GM23248 (cell line): ENCODE measurements at regions not wholly inside any gene's neighbourhood (a gene's known extent, or its start where the extent isn't known, plus 50 kb on each side); places are given as distances from the start of the nearest gene placed in this dataset.

Experiments used
- DNase-seq: peaks from one replicate; pipeline ENCODE4 v3.0.0-alpha.2; 2015
- H2AFZ ChIP-seq: fragments of 200-600 bp; sonication (generic); 2 replicates; pipeline ENCODE4 v1.6.1; 2016; ENCODE audit warnings: antibody characterized with exemption
- H3F3A ChIP-seq: fragments of 200-600 bp; sonication (generic); 2 replicates; pipeline ENCODE4 v1.6.1; 2016; ENCODE audit warnings: mild to moderate bottlenecking, antibody characterized with exemption, mixed run types; ENCODE audit not compliant: insufficient read depth
- H3K27ac ChIP-seq: fragments of 200-600 bp; sonication (generic); 2 replicates; pipeline ENCODE4 v1.5.1; 2016; ENCODE audit warnings: mild to moderate bottlenecking
- H3K27me3 ChIP-seq: fragments of 200-600 bp; sonication (generic); replicated peaks from 2 replicates; pipeline ENCODE4 v1.6.1; 2016; ENCODE audit warnings: mild to moderate bottlenecking; ENCODE audit not compliant: insufficient read depth
- H3K36me3 ChIP-seq: fragments of 200-600 bp; sonication (generic); 2 replicates; pipeline ENCODE4 v1.6.1; 2016; ENCODE audit warnings: low read depth, mild to moderate bottlenecking
- H3K4me1 ChIP-seq: fragments of 200-600 bp; sonication (generic); 2 replicates; pipeline ENCODE4 v1.6.1; 2016; ENCODE audit warnings: mild to moderate bottlenecking; ENCODE audit not compliant: insufficient read depth
- H3K4me2 ChIP-seq: fragments of 200-600 bp; sonication (generic); one replicate; pipeline ENCODE4 v1.6.1; 2016; ENCODE audit warnings: mild to moderate bottlenecking; ENCODE audit not compliant: unreplicated experiment
- H3K4me3 ChIP-seq: fragments of 200-600 bp; sonication (generic); 2 replicates; pipeline ENCODE4 v1.5.1; 2016; ENCODE audit warnings: mild to moderate bottlenecking
- H3K79me2 ChIP-seq: fragments of 200-600 bp; sonication (generic); 2 replicates; pipeline ENCODE4 v1.6.1; 2016; ENCODE audit warnings: mild to moderate bottlenecking; ENCODE audit not compliant: insufficient read depth
- H3K9ac ChIP-seq: fragments of 200-600 bp; sonication (generic); 2 replicates; pipeline ENCODE4 v1.6.1; 2016; ENCODE audit warnings: mild to moderate bottlenecking
- H3K9me2 ChIP-seq: fragments of 200-600 bp; sonication (generic); 2 replicates; pipeline ENCODE4 v1.6.1; 2016; ENCODE audit warnings: mixed run types, mild to moderate bottlenecking, moderate library complexity; ENCODE audit not compliant: insufficient read depth
- H3K9me3 ChIP-seq: fragments of 200-600 bp; sonication (generic); one replicate; pipeline ENCODE4 v1.6.1; 2017; ENCODE audit warnings: low read depth
- H4K20me1 ChIP-seq: fragments of 200-600 bp; sonication (generic); 2 replicates; pipeline ENCODE4 v1.6.0; 2016; ENCODE audit not compliant: insufficient read depth
- EZH2 ChIP-seq: fragments of 200-600 bp; sonication (generic); IDR thresholded peaks from 2 replicates; pipeline ENCODE4 v1.6.1; 2018; ENCODE audit warnings: antibody characterized with exemption, mild to moderate bottlenecking; ENCODE audit not compliant: insufficient read depth, poor library complexity, severe bottlenecking
- EZH2phosphoT487 ChIP-seq: fragments of 200-600 bp; sonication (generic); IDR thresholded peaks from 2 replicates; pipeline ENCODE4 v1.6.1; 2018; ENCODE audit warnings: antibody characterized with exemption, moderate library complexity, mild to moderate bottlenecking, low read depth; ENCODE audit not compliant: insufficient read depth
- WGBS, 2 experiments: methylation state at CpG; one replicate each; pipeline ENCODE4 v1.1.6; 2015 to 2017; ENCODE audit warnings: low lambda C conversion rate in 2 of 2, low coverage in 1 of 2; ENCODE audit errors: missing lambda C conversion rate in 2 of 2; 5-methylcytosine and 5-hydroxymethylcytosine counted together
- in situ Hi-C: fragments of 300-500 bp; cut with MboI; formaldehyde crosslinking; loops from 2 replicates; pipeline ENCODE4 v1.15.0; 2020

GRCh38 chr3:187954873-187955586, 198.9 kb upstream of the LPP start:
- Histone ChIP-seq H3K27ac (peak overlapping the region; percentile 91), H3K4me2 (peak overlapping the region; percentile 65), H2AFZ (peak overlapping the region; percentile 42; the same call in 1 of the 2 replicates)

GRCh38 chr3:187955587-187955952, 198.4 kb upstream of the LPP start:
- peak overlapping the region; percentile 91 for H3K27ac ChIP-seq
- TF ChIP-seq EZH2 (no peak), EZH2phosphoT487 (no peak)

More at GRCh38 chr3:187954873-187955586, 198.9 kb upstream of the LPP start:
- DNase-seq: peak; percentile 92
- H3K27me3 ChIP-seq: no peaks in the 10 kb centered on the region
- no peaks in the 10 kb centered on the region for H3K79me2 ChIP-seq
- H3K9ac ChIP-seq: peak overlapping the region; percentile 69
- TF ChIP-seq EZH2 (no peak), EZH2phosphoT487 (no peak)
- H3F3A ChIP-seq: peaks cover 25% of the 10 kb centered on the region
- no peaks in the 10 kb centered on the region for H3K36me3 ChIP-seq
- H3K4me3 ChIP-seq: peak overlapping the region; percentile 41
- no peaks in the 10 kb centered on the region for H3K9me3 ChIP-seq
- no peaks in the 10 kb centered on the region for H4K20me1 ChIP-seq
- peaks cover 22% of the 10 kb centered on the region for H3K4me1 ChIP-seq
- no peaks in the 10 kb centered on the region for H3K9me2 ChIP-seq
- in situ Hi-C loops: loop anchor here (25.0 kb wide), 1 partner anchor 193 kb away; no protein-coding TSS in a partner anchor
- WGBS, 2 experiments: 4 to 6% methylated on average over 4 of the region's 4 CpGs

GRCh38 chr3:187957165-187957581, 196.8 kb upstream of the LPP start:
- Histone ChIP-seq H2AFZ (no peak overlapping the region), H3K27ac (no peak overlapping the region), H3K9me2 (no peaks in the 10 kb centered on the region), H3K4me2 (no peak overlapping the region), H3K4me3 (no peak overlapping the region), H4K20me1 (no peaks in the 10 kb centered on the region), H3F3A (peaks cover 25% of the 10 kb centered on the region), H3K4me1 (peaks cover 28% of the 10 kb centered on the region), H3K36me3 (no peaks in the 10 kb centered on the region), H3K9ac (no peak overlapping the region), H3K9me3 (no peaks in the 10 kb centered on the region), H3K27me3 (no peaks in the 10 kb centered on the region), H3K79me2 (no peaks in the 10 kb centered on the region)
- in situ Hi-C loops: loop anchor here (25.0 kb wide), 1 partner anchor 195 kb away; no protein-coding TSS in a partner anchor
- 82 to 86% methylated on average over 5 of the region's 5 CpGs for WGBS, 2 experiments
- TF ChIP-seq EZH2 (no peak), EZH2phosphoT487 (no peak)
- peak; percentile 11 for DNase-seq

More at GRCh38 chr3:187955587-187955952, 198.4 kb upstream of the LPP start:
- peaks cover 25% of the 10 kb centered on the region for H3F3A ChIP-seq
- no peaks in the 10 kb centered on the region for H3K9me3 ChIP-seq
- no peak overlapping the region for H3K4me3 ChIP-seq
- H4K20me1 ChIP-seq: no peaks in the 10 kb centered on the region
- in situ Hi-C loops: loop anchor here (25.0 kb wide), 1 partner anchor 193 kb away; no protein-coding TSS in a partner anchor
- peak overlapping the region; percentile 45 for H3K9ac ChIP-seq
- H3K4me2 ChIP-seq: peak overlapping the region; percentile 65
- H2AFZ ChIP-seq: no peak overlapping the region
- DNase-seq: no peak
- no peaks in the 10 kb centered on the region for H3K79me2 ChIP-seq
- H3K27me3 ChIP-seq: no peaks in the 10 kb centered on the region
- H3K36me3 ChIP-seq: no peaks in the 10 kb centered on the region
- peaks cover 22% of the 10 kb centered on the region for H3K4me1 ChIP-seq
- H3K9me2 ChIP-seq: no peaks in the 10 kb centered on the region

GRCh38 chr3:187957582-187957981, 196.4 kb upstream of the LPP start:
- Histone ChIP-seq H3K36me3 (no peaks in the 10 kb centered on the region), H3K9me3 (no peaks in the 10 kb centered on the region), H3K9me2 (no peaks in the 10 kb centered on the region), H3K9ac (no peak overlapping the region), H3K79me2 (no peaks in the 10 kb centered on the region), H3K4me3 (no peak overlapping the region), H3K27me3 (no peaks in the 10 kb centered on the region), H4K20me1 (no peaks in the 10 kb centered on the region), H3K27ac (no peak overlapping the region), H3K4me2 (no peak overlapping the region), H3F3A (peaks cover 25% of the 10 kb centered on the region), H3K4me1 (peaks cover 28% of the 10 kb centered on the region), H2AFZ (no peak overlapping the region)
- DNase-seq: no peak
- in situ Hi-C loops: loop anchor here (25.0 kb wide), 1 partner anchor 195 kb away; no protein-coding TSS in a partner anchor
- no peak for TF ChIP-seq EZH2phosphoT487
- TF ChIP-seq EZH2: no peak
